ENCODE measurements at regions not wholly inside any gene's neighbourhood (a gene's known extent, or its start where the extent isn't known, plus 50 kb on each side); places are given as distances from the start of the nearest gene placed in this dataset.

DNA sequence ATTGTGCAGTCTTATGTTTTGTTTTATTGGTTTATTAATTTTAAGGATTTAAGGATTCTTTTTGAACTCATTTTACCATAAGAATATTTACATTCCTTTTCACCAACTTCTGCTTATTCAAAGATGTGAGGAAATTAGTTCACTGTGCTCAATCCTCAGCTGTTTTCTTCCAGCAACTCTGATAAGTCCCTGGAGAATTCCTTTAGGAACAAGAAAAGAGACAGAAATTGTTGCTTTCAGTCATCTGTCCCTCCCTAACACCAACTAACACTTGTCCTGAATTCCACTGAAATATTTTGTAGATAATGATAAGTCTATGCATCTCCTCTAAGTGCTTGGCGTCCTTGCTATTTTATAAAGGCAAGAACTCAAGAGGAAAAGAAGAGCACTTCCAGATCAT lies 334.8 kb upstream of the MARCKS start:
- Mint-ChIP-seq H3K4me1 (ENCODE audit: low read depth, unreplicated experiment) (no peaks in the 10 kb centered on the region), H3K27ac (ENCODE audit: unreplicated experiment) (no peak overlapping the region), H3K4me3 (ENCODE audit: unreplicated experiment) (no peak overlapping the region), H3K9me3 (ENCODE audit: unreplicated experiment) (no peaks in the 10 kb centered on the region), H3K27me3 (ENCODE audit: low read depth, unreplicated experiment) (no peaks in the 10 kb centered on the region), H3K36me3 (ENCODE audit: low read depth, unreplicated experiment) (no peaks in the 10 kb centered on the region)
- no peak overlapping the region for H3K4me2 ChIP-seq (ENCODE audit: low read length)
- no peak overlapping the region for H3K27ac ChIP-seq (ENCODE audit: low read depth, low read length)
- FAIRE-seq: no peak
- H4K20me1 ChIP-seq (ENCODE audit: insufficient read depth, low read length): no peaks in the 10 kb centered on the region
- no peaks in the 10 kb centered on the region for H3K27me3 ChIP-seq (ENCODE audit: insufficient read depth, low read length)
- no peaks in the 10 kb centered on the region for H3K36me3 ChIP-seq (ENCODE audit: insufficient read depth, low read length)
- H3K4me1 ChIP-seq (ENCODE audit: insufficient read depth, low read length): no peaks in the 10 kb centered on the region
- H3K4me3 ChIP-seq (ENCODE audit: insufficient read depth, low read depth, low read length): no peak overlapping the region
- H3K9ac ChIP-seq (ENCODE audit: low read length): no peak overlapping the region
- H3K9me3 ChIP-seq (ENCODE audit: insufficient read depth, low read depth, low read length): no peaks in the 10 kb centered on the region
- TF ChIP-seq, protein P1, sequence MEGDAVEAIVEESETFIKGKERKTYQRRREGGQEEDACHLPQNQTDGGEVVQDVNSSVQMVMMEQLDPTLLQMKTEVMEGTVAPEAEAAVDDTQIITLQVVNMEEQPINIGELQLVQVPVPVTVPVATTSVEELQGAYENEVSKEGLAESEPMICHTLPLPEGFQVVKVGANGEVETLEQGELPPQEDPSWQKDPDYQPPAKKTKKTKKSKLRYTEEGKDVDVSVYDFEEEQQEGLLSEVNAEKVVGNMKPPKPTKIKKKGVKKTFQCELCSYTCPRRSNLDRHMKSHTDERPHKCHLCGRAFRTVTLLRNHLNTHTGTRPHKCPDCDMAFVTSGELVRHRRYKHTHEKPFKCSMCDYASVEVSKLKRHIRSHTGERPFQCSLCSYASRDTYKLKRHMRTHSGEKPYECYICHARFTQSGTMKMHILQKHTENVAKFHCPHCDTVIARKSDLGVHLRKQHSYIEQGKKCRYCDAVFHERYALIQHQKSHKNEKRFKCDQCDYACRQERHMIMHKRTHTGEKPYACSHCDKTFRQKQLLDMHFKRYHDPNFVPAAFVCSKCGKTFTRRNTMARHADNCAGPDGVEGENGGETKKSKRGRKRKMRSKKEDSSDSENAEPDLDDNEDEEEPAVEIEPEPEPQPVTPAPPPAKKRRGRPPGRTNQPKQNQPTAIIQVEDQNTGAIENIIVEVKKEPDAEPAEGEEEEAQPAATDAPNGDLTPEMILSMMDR (IDR thresholded peaks at IDR 0.05; ENCODE audit: insufficient read depth, low read depth, low read length): no peak
- TF ChIP-seq EZH2 (IDR thresholded peaks at IDR 0.05; ENCODE audit: insufficient read depth, low read length): no peak
- H2AFZ ChIP-seq (ENCODE audit: low read depth, low read length): no peak overlapping the region
- no peak for DNase-seq (ENCODE audit: low read depth)
- no peaks in the 10 kb centered on the region for H3K79me2 ChIP-seq (ENCODE audit: insufficient read depth, low read length)

DNA sequence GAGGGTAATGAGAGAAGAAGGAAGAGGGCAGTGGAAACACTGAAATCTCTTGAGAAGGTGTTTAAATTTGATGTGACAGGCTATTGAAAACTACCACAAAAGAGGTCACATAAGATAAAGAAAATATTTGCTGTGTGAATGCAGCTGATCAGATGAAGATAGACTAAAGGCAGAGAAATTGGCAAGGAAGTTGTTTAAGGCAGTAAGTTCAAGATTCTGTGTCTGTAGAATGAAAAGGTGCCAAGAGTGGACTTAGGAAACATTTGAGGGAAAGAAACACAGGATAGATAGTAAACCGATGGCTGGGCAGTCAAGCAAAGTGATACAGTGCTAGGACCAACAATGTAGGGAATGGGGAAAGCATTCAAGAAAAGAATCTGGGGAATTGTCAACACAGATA lies 332.3 kb upstream of the MARCKS start:
- Histone ChIP-seq H3K36me3 (ENCODE audit: insufficient read depth, low read length) (no peaks in the 10 kb centered on the region), H3K9ac (ENCODE audit: low read length) (no peak overlapping the region), H4K20me1 (ENCODE audit: insufficient read depth, low read length) (no peaks in the 10 kb centered on the region), H3K27ac (ENCODE audit: low read depth, low read length) (no peak overlapping the region), H3K9me3 (ENCODE audit: insufficient read depth, low read depth, low read length) (no peaks in the 10 kb centered on the region), H3K27me3 (ENCODE audit: insufficient read depth, low read length) (no peaks in the 10 kb centered on the region), H2AFZ (ENCODE audit: low read depth, low read length) (no peak overlapping the region), H3K4me3 (ENCODE audit: insufficient read depth, low read depth, low read length) (no peak overlapping the region), H3K4me1 (ENCODE audit: insufficient read depth, low read length) (no peaks in the 10 kb centered on the region), H3K4me2 (ENCODE audit: low read length) (no peak overlapping the region), H3K79me2 (ENCODE audit: insufficient read depth, low read length) (no peaks in the 10 kb centered on the region)
- no peaks in the 10 kb centered on the region for H3K27me3 Mint-ChIP-seq (ENCODE audit: low read depth, unreplicated experiment)
- no peak overlapping the region for H3K4me3 Mint-ChIP-seq (ENCODE audit: unreplicated experiment)
- no peaks in the 10 kb centered on the region for H3K4me1 Mint-ChIP-seq (ENCODE audit: low read depth, unreplicated experiment)
- TF ChIP-seq, protein P1 (IDR thresholded peaks at IDR 0.05; ENCODE audit: insufficient read depth, low read depth, low read length): no peak
- no peak for TF ChIP-seq EZH2 (IDR thresholded peaks at IDR 0.05; ENCODE audit: insufficient read depth, low read length)
- no peak overlapping the region for H3K27ac Mint-ChIP-seq (ENCODE audit: unreplicated experiment)
- peak; percentile 4 for DNase-seq (ENCODE audit: low read depth)
- H3K36me3 Mint-ChIP-seq (ENCODE audit: low read depth, unreplicated experiment): no peaks in the 10 kb centered on the region
- H3K9me3 Mint-ChIP-seq (ENCODE audit: unreplicated experiment): no peaks in the 10 kb centered on the region
- FAIRE-seq: peak; percentile 9

DNA sequence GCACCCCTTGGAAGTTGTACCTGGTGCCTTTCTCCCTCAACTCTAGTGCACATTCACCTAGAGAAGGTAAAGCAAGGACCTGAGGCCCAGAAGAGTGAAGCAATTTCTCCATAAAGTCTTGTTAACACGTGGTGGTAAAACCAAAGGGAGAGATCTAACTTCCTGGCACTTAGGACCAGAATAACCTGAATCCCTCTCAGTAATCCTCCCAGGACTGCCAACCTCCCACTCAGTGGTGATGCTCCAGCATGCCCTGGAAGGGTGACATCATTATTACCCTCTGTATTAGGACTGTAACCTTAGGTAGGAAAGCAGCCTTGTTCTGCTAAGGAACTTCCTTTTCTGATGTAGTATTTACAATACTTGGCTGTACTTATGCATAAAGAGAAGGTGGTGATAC lies 330.6 kb upstream of the MARCKS start:
- DNase-seq (ENCODE audit: low read depth) (no peak), FAIRE-seq (no peak)
- H3K4me3 Mint-ChIP-seq (ENCODE audit: unreplicated experiment): no peak overlapping the region
- Histone ChIP-seq H2AFZ (ENCODE audit: low read depth, low read length) (no peak overlapping the region), H3K4me3 (ENCODE audit: insufficient read depth, low read depth, low read length) (no peak overlapping the region), H3K4me1 (ENCODE audit: insufficient read depth, low read length) (no peaks in the 10 kb centered on the region), H3K36me3 (ENCODE audit: insufficient read depth, low read length) (no peaks in the 10 kb centered on the region), H3K4me2 (ENCODE audit: low read length) (no peak overlapping the region), H3K9ac (ENCODE audit: low read length) (no peak overlapping the region), H3K27me3 (ENCODE audit: insufficient read depth, low read length) (no peaks in the 10 kb centered on the region), H4K20me1 (ENCODE audit: insufficient read depth, low read length) (no peaks in the 10 kb centered on the region), H3K27ac (ENCODE audit: low read depth, low read length) (no peak overlapping the region), H3K79me2 (ENCODE audit: insufficient read depth, low read length) (no peaks in the 10 kb centered on the region), H3K9me3 (ENCODE audit: insufficient read depth, low read depth, low read length) (no peaks in the 10 kb centered on the region)
- no peaks in the 10 kb centered on the region for H3K9me3 Mint-ChIP-seq (ENCODE audit: unreplicated experiment)
- no peak overlapping the region for H3K27ac Mint-ChIP-seq (ENCODE audit: unreplicated experiment)
- H3K27me3 Mint-ChIP-seq (ENCODE audit: low read depth, unreplicated experiment): no peaks in the 10 kb centered on the region
- no peak for TF ChIP-seq EZH2 (IDR thresholded peaks at IDR 0.05; ENCODE audit: insufficient read depth, low read length)
- TF ChIP-seq, protein P1 (IDR thresholded peaks at IDR 0.05; ENCODE audit: insufficient read depth, low read depth, low read length): no peak
- peaks cover 7% of the 10 kb centered on the region for H3K4me1 Mint-ChIP-seq (ENCODE audit: low read depth, unreplicated experiment)
- H3K36me3 Mint-ChIP-seq (ENCODE audit: low read depth, unreplicated experiment): no peaks in the 10 kb centered on the region
